Small intestine (tissue), 7 donors: ENCODE measurements at regions not wholly inside any gene's neighbourhood (a gene's known extent, or its start where the extent isn't known, plus 50 kb on each side); places are given as distances from the start of the nearest gene placed in this dataset.
"Not testable (repeated sequence)": the region's sequence is repeated elsewhere in the genome, so short reads cannot be mapped to it uniquely, and the experiment has no call there.

ENCODE experiments used
- DNase-seq, 2 donors: peaks; one replicate each; pipeline versions ENCODE4 v3.0.0 to v3.0.0-alpha.2; 2013
- FAIRE-seq: peaks from 2 replicates; lab custom pipeline; 2012; peaks lifted over from hg19 to GRCh38; lab: Jason Lieb, UNC
- H3K27ac ChIP-seq, 3 donors: one replicate each; pipeline ENCODE4 v1.5.1; 2013; ENCODE audit warnings: low read length in 2 of 3, mild to moderate bottlenecking in 2 of 3, control low read depth in 1 of 3, inconsistent platforms in 1 of 3, low read depth in 1 of 3, moderate library complexity in 1 of 3
- H3K27me3 ChIP-seq, 3 donors: one replicate each; pipeline ENCODE4 v1.6.1; 2013; ENCODE audit warnings: low read length in 3 of 3, inconsistent platforms in 1 of 3; ENCODE audit not compliant: control insufficient read depth in 3 of 3, insufficient read depth in 3 of 3
- H3K36me3 ChIP-seq, 3 donors: one replicate each; pipeline ENCODE4 v1.6.1; 2013; ENCODE audit warnings: low read length in 3 of 3, inconsistent platforms in 1 of 3, low read depth in 1 of 3, mild to moderate bottlenecking in 1 of 3, moderate library complexity in 1 of 3; ENCODE audit not compliant: control insufficient read depth in 3 of 3, insufficient read depth in 2 of 3
- H3K4me1 ChIP-seq, 3 donors: one replicate each; pipeline ENCODE4 v1.6.1; 2013; ENCODE audit warnings: low read length in 2 of 3, inconsistent platforms in 1 of 3, low read depth in 1 of 3, mild to moderate bottlenecking in 1 of 3, moderate library complexity in 1 of 3; ENCODE audit not compliant: control insufficient read depth in 3 of 3, insufficient read depth in 2 of 3
- H3K4me3 ChIP-seq, 3 donors: one replicate each; pipeline ENCODE4 v1.5.1; 2013; ENCODE audit warnings: low read length in 3 of 3, control low read depth in 1 of 3, inconsistent platforms in 1 of 3, low read depth in 1 of 3, mild to moderate bottlenecking in 1 of 3, moderate library complexity in 1 of 3
- H3K9me3 ChIP-seq, 2 donors: one replicate each; pipeline ENCODE4 v1.6.1; 2013; ENCODE audit warnings: low read depth in 1 of 2, low read length in 1 of 2; ENCODE audit not compliant: control insufficient read depth in 2 of 2, insufficient read depth in 1 of 2
- WGBS, 3 donors: extraction: QIAGEN DNeasy Blood & Tissue Kit; methylation state at CpG; one replicate each; pipeline ENCODE4 v1.1.7; 2013; 5-methylcytosine and 5-hydroxymethylcytosine counted together
- donor health status: healthy with polysubstance abuse.
- donor health status: control.
- donor health status: control.
- donor health status: Bipolar disorder and iron deficiency.
- donor health status: healthy.

GRCh38 chr2:156254637-156255067, 77.9 kb downstream of the NR4A2 start:
- 38 to 58% (median 53%) methylated on average over 22 to 27 of the region's 27 CpGs for WGBS, 3 donors
- not testable (repeated sequence) for H3K27ac ChIP-seq, H3K9me3 ChIP-seq, H3K4me1 ChIP-seq, H3K27me3 ChIP-seq, H3K36me3 ChIP-seq, FAIRE-seq
- peak; percentile 1 to 41 for DNase-seq
- H3K4me3 ChIP-seq: peak overlapping the region in 2 of 3 donors; percentile 11 to 27

- H3K4me1 ChIP-seq: no peaks in the 10 kb centered on the region
- DNase-seq: no peak
- H3K27ac ChIP-seq: no peak overlapping the region
- FAIRE-seq: no peak
- peaks cover 0 to 2% of the 10 kb centered on the region in 2 donors for H3K9me3 ChIP-seq
- no peaks in the 10 kb centered on the region for H3K36me3 ChIP-seq
- peaks cover 0 to 1% (median 0%) of the 10 kb centered on the region in 3 donors for H3K27me3 ChIP-seq
- H3K4me3 ChIP-seq: peak overlapping the region in 1 of 3 donors; percentile 27
- 67 to 78% (median 73%) methylated on average over 2 of the region's 2 CpGs for WGBS, 3 donors
Measured at GRCh38 chr2:156253765-156254164, 78.8 kb downstream of the NR4A2 start.

- Histone ChIP-seq H3K4me1 (no peaks in the 10 kb centered on the region), H3K36me3 (no peaks in the 10 kb centered on the region), H3K4me3 (no peak overlapping the region), H3K27me3 (no peaks in the 10 kb centered on the region), H3K27ac (no peak overlapping the region), H3K9me3 (no peaks in the 10 kb centered on the region)
- 77 to 85% (median 78%) methylated on average over 1 of the region's 1 CpG for WGBS, 3 donors
- no peak for FAIRE-seq
- no peak for DNase-seq
Measured at GRCh38 chr2:156242874-156243273, 89.6 kb downstream of the NR4A2 start.

GRCh38 chr2:156237558-156237957, 95.0 kb downstream of the NR4A2 start:
- no peaks in the 10 kb centered on the region for H3K27me3 ChIP-seq
- WGBS, 3 donors: 61 to 88% (median 79%) methylated on average over 2 of the region's 2 CpGs

GRCh38 chr2:156229724-156230362, 102.7 kb downstream of the NR4A2 start:
- no peak for DNase-seq
- FAIRE-seq: no peak
- Histone ChIP-seq H3K9me3 (peaks cover 0 to 13% of the 10 kb centered on the region in 2 donors), H3K4me1 (no peaks in the 10 kb centered on the region), H3K36me3 (no peaks in the 10 kb centered on the region), H3K4me3 (no peak overlapping the region), H3K27me3 (no peaks in the 10 kb centered on the region), H3K27ac (no peak overlapping the region)
- WGBS, 3 donors: 44 to 58% (median 47%) methylated on average over 1 of the region's 1 CpG

More at GRCh38 chr2:156237558-156237957, 95.0 kb downstream of the NR4A2 start:
- Histone ChIP-seq H3K27ac (no peak overlapping the region), H3K36me3 (no peaks in the 10 kb centered on the region), H3K9me3 (peaks cover 0 to 2% of the 10 kb centered on the region in 2 donors), H3K4me3 (no peak overlapping the region), H3K4me1 (no peaks in the 10 kb centered on the region)
- DNase-seq: no peak
- no peak for FAIRE-seq

- not testable (repeated sequence) for H3K36me3 ChIP-seq, H3K27me3 ChIP-seq, H3K27ac ChIP-seq, H3K9me3 ChIP-seq, DNase-seq, H3K4me1 ChIP-seq, FAIRE-seq, H3K4me3 ChIP-seq
- WGBS, 3 donors: 81 to 87% (median 81%) methylated on average over 1 of the region's 1 CpG
Measured at GRCh38 chr2:156223328-156223727, 109.2 kb downstream of the NR4A2 start.

GRCh38 chr2:156221703-156222102, 110.8 kb downstream of the NR4A2 start:
- WGBS, 3 donors: 77 to 91% (median 83%) methylated on average over 2 of the region's 2 CpGs
- Histone ChIP-seq H3K4me1 (no peaks in the 10 kb centered on the region), H3K27ac (no peak overlapping the region), H3K9me3 (no peaks in the 10 kb centered on the region), H3K36me3 (no peaks in the 10 kb centered on the region), H3K4me3 (no peak overlapping the region), H3K27me3 (no peaks in the 10 kb centered on the region)
- FAIRE-seq (no peak), DNase-seq (no peak)

- WGBS, 3 donors: 70 to 80% (median 77%) methylated on average over 4 of the region's 4 CpGs
- Histone ChIP-seq H3K4me3 (no peak overlapping the region), H3K9me3 (no peaks in the 10 kb centered on the region), H3K27ac (no peak overlapping the region), H3K27me3 (no peaks in the 10 kb centered on the region), H3K36me3 (no peaks in the 10 kb centered on the region), H3K4me1 (no peaks in the 10 kb centered on the region)
- FAIRE-seq (no peak), DNase-seq (no peak)
Measured at GRCh38 chr2:156219491-156220100, 112.9 kb downstream of the NR4A2 start.
